ENCODE measurements at regions not wholly inside any gene's neighbourhood (a gene's known extent, or its start where the extent isn't known, plus 50 kb on each side); places are given as distances from the start of the nearest gene placed in this dataset.

DNA sequence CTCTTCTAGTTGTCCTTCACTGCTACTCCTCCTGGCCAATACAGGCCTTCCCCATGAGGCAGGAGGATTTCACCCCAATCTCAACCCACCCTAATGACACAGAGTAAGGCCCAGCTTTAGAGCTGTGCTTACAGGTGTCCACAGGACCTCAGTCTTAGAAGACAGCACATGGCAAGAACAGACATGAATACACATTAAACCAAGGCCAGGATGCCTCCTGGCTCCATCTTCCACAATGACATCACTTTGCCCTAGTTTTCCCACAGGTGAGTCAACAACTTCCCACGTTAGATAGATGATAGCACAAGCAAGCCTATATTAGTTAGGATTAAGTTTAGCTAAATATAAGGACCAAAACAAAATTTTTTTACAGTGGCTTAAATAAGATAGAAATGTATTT lies 63.8 kb upstream of the NOCT start:
- no peaks in the 10 kb centered on the region for H3K36me3 ChIP-seq (ENCODE audit: control insufficient read depth, insufficient read depth, low read length)
- peaks cover 6% of the 10 kb centered on the region; the same call in 1 of the 2 replicates for H3K4me1 ChIP-seq (ENCODE audit: control insufficient read depth, insufficient read depth, low read length)
- peaks cover 2% of the 10 kb centered on the region; the same call in 1 of the 2 replicates for H3K9me3 ChIP-seq (ENCODE audit: control insufficient read depth, insufficient read depth, low read depth, low read length)
- H3K27ac ChIP-seq (ENCODE audit: low read depth, low read length), result no peak overlapping the region
- no peak overlapping the region for H3K4me3 ChIP-seq (ENCODE audit: low read depth, low read length)
- H3K27me3 ChIP-seq (ENCODE audit: control insufficient read depth, insufficient read depth, low read length), result no peaks in the 10 kb centered on the region
- H3K9ac ChIP-seq (ENCODE audit: low read length), result no peak overlapping the region

DNA sequence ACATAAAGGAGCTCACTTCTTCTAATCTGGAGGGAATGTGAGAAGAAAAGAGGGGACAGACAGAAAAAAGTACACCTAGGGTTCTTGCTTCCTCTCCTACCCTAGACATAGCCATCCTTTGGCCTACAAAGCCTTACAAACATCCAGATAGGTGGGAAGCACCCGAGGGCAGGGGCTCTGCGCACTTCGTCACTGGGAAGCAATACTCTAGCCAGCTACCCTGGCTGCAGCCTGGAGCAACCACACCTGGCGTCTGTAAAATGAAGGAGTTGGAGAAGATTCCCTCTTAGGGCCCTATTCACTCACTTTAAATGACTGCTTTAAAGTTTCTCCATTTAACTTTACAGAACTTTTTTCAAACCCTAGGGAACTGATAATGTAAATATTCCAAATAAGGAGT lies 65.7 kb upstream of the NOCT start:
- Histone ChIP-seq H3K9ac (ENCODE audit: low read length) (no peak overlapping the region), H3K27me3 (ENCODE audit: control insufficient read depth, insufficient read depth, low read length) (no peaks in the 10 kb centered on the region), H3K36me3 (ENCODE audit: control insufficient read depth, insufficient read depth, low read length) (no peaks in the 10 kb centered on the region), H3K4me3 (ENCODE audit: low read depth, low read length) (no peak overlapping the region), H3K9me3 (ENCODE audit: control insufficient read depth, insufficient read depth, low read depth, low read length) (peaks cover 2% of the 10 kb centered on the region; the same call in 1 of the 2 replicates), H3K4me1 (ENCODE audit: control insufficient read depth, insufficient read depth, low read length) (peaks cover 6% of the 10 kb centered on the region; the same call in 1 of the 2 replicates), H3K27ac (ENCODE audit: low read depth, low read length) (no peak overlapping the region)

DNA sequence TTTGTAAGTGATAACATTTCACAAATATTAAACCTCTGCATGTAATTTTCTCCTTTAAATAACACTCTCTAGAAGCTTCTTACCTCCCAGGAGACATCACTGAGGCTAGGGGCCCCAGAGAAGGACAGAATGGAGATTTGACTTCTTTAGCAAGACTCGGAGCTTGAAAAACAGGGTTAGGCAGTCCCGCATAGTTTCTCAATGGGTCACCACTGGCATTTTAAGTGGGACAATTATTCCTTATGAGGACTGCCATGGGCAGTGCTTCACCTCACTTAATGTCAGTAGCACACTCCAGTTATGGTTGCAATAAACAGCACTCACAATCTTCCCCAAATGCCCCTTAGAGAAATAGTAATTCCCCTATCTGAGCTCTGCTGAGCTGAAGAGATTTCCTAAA lies 66.7 kb upstream of the NOCT start:
- Histone ChIP-seq H3K27me3 (ENCODE audit: control insufficient read depth, insufficient read depth, low read length) (no peaks in the 10 kb centered on the region), H3K36me3 (ENCODE audit: control insufficient read depth, insufficient read depth, low read length) (no peaks in the 10 kb centered on the region), H3K27ac (ENCODE audit: low read depth, low read length) (no peak overlapping the region), H3K9me3 (ENCODE audit: control insufficient read depth, insufficient read depth, low read depth, low read length) (peaks cover 2% of the 10 kb centered on the region; the same call in 1 of the 2 replicates), H3K4me3 (ENCODE audit: low read depth, low read length) (no peak overlapping the region), H3K9ac (ENCODE audit: low read length) (no peak overlapping the region), H3K4me1 (ENCODE audit: control insufficient read depth, insufficient read depth, low read length) (peaks cover 6% of the 10 kb centered on the region; the same call in 1 of the 2 replicates)

DNA sequence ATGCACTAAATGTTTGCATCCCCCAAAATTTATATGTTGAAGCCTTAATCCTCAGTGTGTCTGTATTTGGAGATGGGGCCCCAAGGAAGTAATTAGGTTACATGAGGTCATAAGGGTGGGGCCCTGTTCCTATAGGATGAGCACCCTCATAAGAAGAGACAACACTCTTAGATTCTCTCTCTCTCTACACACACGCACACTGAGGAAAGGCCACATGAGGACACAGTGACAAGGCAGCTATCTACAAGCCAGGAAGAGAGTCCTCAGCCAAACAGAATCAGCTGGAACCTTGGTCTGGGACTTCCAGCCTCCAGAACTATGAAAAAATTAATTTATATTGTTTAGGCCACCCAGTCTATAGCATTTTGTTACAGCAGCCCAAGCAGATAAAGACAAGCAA lies 69.3 kb upstream of the NOCT start:
- Histone ChIP-seq H3K4me3 (ENCODE audit: low read depth, low read length) (no peak overlapping the region), H3K27me3 (ENCODE audit: control insufficient read depth, insufficient read depth, low read length) (no peaks in the 10 kb centered on the region), H3K9ac (ENCODE audit: low read length) (no peak overlapping the region)

DNA sequence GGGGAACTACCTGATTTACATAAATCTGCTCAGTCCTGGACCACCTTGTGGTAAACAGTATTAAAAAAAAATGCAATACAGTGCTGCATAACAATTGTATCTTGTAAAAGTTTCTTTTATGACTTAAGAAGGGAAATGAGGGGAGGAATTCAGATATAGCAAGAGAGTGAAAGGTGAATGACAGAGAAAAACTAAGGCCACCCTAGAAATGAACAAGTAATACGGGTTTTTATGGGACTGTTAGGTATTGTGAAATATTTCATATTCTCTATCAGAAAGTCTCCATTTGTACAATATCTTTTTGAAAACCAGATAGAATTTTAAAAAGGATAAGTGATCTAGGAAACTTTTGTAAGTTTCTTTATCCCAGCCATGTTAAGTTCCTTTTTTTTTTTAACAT lies 69.7 kb upstream of the NOCT start:
- H3K9ac ChIP-seq (ENCODE audit: low read length), result no peak overlapping the region
- H3K4me1 ChIP-seq (ENCODE audit: control insufficient read depth, insufficient read depth, low read length), result peaks cover 6% of the 10 kb centered on the region; the same call in 1 of the 2 replicates
- H3K4me3 ChIP-seq (ENCODE audit: low read depth, low read length), result no peak overlapping the region
- no peak overlapping the region for H3K27ac ChIP-seq (ENCODE audit: low read depth, low read length)
- no peaks in the 10 kb centered on the region for H3K27me3 ChIP-seq (ENCODE audit: control insufficient read depth, insufficient read depth, low read length)
- H3K9me3 ChIP-seq (ENCODE audit: control insufficient read depth, insufficient read depth, low read depth, low read length), result no peaks in the 10 kb centered on the region
- no peaks in the 10 kb centered on the region for H3K36me3 ChIP-seq (ENCODE audit: control insufficient read depth, insufficient read depth, low read length)

More for the DNA sequence above, 69.3 kb upstream of the NOCT start:
- no peaks in the 10 kb centered on the region for H3K36me3 ChIP-seq (ENCODE audit: control insufficient read depth, insufficient read depth, low read length)
- no peak overlapping the region for H3K27ac ChIP-seq (ENCODE audit: low read depth, low read length)
- peaks cover 2% of the 10 kb centered on the region; the same call in 1 of the 2 replicates for H3K9me3 ChIP-seq (ENCODE audit: control insufficient read depth, insufficient read depth, low read depth, low read length)
- peaks cover 6% of the 10 kb centered on the region; the same call in 1 of the 2 replicates for H3K4me1 ChIP-seq (ENCODE audit: control insufficient read depth, insufficient read depth, low read length)

DNA sequence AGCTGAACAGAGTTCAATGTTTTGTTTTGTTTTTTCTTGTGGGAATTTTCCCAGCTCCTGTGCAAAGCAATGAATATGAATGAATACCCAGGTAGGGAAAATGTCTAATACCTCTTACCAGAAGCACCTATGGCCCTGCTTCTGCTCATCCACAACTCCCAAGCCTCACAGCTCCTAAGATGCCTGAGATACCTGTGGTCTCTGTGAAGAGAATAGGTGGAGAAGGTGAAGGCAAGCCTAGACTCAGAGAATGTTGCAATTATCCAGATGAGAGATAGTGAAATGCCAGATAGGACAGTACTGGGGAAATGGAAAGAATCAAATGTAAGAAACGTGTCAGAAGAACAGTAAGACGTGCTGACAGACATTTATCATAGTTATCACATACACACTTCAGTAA lies 70.2 kb upstream of the NOCT start:
- Histone ChIP-seq H3K4me1 (ENCODE audit: control insufficient read depth, insufficient read depth, low read length) (peaks cover 6% of the 10 kb centered on the region; the same call in 1 of the 2 replicates), H3K27me3 (ENCODE audit: control insufficient read depth, insufficient read depth, low read length) (no peaks in the 10 kb centered on the region), H3K4me3 (ENCODE audit: low read depth, low read length) (no peak overlapping the region)

DNA sequence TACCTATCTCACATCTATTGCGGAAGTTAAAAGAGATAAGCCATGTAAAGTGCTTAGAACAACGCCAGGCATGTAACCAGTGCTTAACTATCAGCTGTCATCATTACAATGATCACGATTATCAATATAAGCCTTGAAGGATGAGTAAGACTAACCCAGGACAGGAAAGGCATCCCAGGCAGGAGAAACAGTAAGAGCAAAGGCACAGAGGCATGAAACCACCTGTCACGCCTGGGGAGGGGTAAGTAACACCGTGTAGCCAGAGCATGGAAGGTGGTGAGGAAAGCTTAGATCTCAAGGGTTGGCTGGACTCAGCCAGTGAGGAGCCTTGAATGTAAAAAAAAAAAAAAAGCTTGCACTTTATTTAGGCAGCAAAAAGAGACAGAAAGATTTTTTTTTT lies 71.7 kb upstream of the NOCT start:
- H3K4me1 ChIP-seq (ENCODE audit: control insufficient read depth, insufficient read depth, low read length), result peaks cover 8% of the 10 kb centered on the region; the same call in 1 of the 2 replicates
- no peaks in the 10 kb centered on the region for H3K9me3 ChIP-seq (ENCODE audit: control insufficient read depth, insufficient read depth, low read depth, low read length)

More for the DNA sequence above, 70.2 kb upstream of the NOCT start:
- Histone ChIP-seq H3K27ac (ENCODE audit: low read depth, low read length) (no peak overlapping the region), H3K36me3 (ENCODE audit: control insufficient read depth, insufficient read depth, low read length) (no peaks in the 10 kb centered on the region), H3K9ac (ENCODE audit: low read length) (no peak overlapping the region), H3K9me3 (ENCODE audit: control insufficient read depth, insufficient read depth, low read depth, low read length) (no peaks in the 10 kb centered on the region)

DNA sequence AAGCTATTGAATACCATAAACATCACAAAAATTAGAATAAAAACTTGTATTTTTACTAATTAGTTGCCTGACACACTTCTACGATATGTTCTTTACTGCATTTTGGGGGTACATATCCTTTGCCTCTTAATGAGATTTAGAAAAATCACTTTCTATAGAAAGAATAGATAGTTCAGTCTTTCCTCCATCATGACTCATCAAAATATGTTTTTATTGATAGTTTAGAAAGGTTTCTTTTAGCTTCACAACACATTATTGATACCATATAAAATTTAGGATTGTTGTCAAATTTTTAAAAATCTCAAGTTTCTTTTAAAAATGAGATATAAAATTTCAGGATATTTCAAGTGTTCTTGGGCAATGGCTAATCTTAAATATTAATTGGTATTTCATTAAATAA lies 74.5 kb upstream of the NOCT start:
- H3K9ac ChIP-seq (ENCODE audit: low read length), result no peak overlapping the region
- no peaks in the 10 kb centered on the region for H3K27me3 ChIP-seq (ENCODE audit: control insufficient read depth, insufficient read depth, low read length)
- H3K4me3 ChIP-seq (ENCODE audit: low read depth, low read length), result no peak overlapping the region
- H3K4me1 ChIP-seq (ENCODE audit: control insufficient read depth, insufficient read depth, low read length), result peaks cover 31% of the 10 kb centered on the region
- no peak overlapping the region for H3K27ac ChIP-seq (ENCODE audit: low read depth, low read length)
- H3K9me3 ChIP-seq (ENCODE audit: control insufficient read depth, insufficient read depth, low read depth, low read length), result no peaks in the 10 kb centered on the region
- H3K36me3 ChIP-seq (ENCODE audit: control insufficient read depth, insufficient read depth, low read length), result no peaks in the 10 kb centered on the region

More for the DNA sequence above, 71.7 kb upstream of the NOCT start:
- Histone ChIP-seq H3K27ac (ENCODE audit: low read depth, low read length) (no peak overlapping the region), H3K36me3 (ENCODE audit: control insufficient read depth, insufficient read depth, low read length) (no peaks in the 10 kb centered on the region), H3K27me3 (ENCODE audit: control insufficient read depth, insufficient read depth, low read length) (no peaks in the 10 kb centered on the region), H3K4me3 (ENCODE audit: low read depth, low read length) (no peak overlapping the region), H3K9ac (ENCODE audit: low read length) (no peak overlapping the region)

DNA sequence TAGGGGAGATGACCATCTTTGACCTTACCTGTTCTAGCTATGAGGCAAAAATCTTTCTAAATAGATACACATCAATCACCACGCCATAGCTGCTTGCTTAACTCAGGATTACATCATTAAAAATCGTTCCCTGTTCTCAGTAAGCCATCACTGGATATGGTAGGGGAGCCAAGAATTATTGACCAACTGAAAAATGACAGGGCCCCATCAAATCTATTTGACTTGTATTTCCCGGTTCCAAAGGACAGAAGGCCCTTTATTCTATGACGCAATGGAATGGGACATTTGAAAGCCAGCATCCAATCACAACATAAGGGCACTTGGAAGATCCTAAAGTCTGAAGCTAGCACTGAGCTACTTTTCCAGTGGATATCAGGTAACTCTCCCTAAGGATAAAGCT lies 75.6 kb upstream of the NOCT start:
- Histone ChIP-seq H3K27ac (ENCODE audit: low read depth, low read length) (no peak overlapping the region), H3K9ac (ENCODE audit: low read length) (no peak overlapping the region), H3K36me3 (ENCODE audit: control insufficient read depth, insufficient read depth, low read length) (no peaks in the 10 kb centered on the region), H3K27me3 (ENCODE audit: control insufficient read depth, insufficient read depth, low read length) (no peaks in the 10 kb centered on the region), H3K4me3 (ENCODE audit: low read depth, low read length) (no peak overlapping the region), H3K4me1 (ENCODE audit: control insufficient read depth, insufficient read depth, low read length) (peaks cover 37% of the 10 kb centered on the region), H3K9me3 (ENCODE audit: control insufficient read depth, insufficient read depth, low read depth, low read length) (no peaks in the 10 kb centered on the region)

DNA sequence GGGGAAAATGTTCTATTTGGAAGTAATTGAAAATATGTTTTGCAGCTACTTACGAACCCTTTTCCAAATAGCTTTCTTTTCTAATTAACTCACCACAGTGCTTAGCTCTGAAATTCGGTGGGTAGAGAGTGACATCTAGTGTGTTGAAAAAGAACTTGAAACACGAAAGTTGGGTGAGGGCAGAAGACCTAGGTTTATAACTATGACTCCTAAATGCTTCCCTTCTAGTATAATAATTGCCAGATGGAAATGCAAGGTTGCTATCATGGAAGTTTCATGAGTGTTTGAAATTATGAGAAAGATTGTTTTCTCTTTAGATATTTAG lies 77.3 kb upstream of the NOCT start:
- Histone ChIP-seq H3K27me3 (ENCODE audit: control insufficient read depth, insufficient read depth, low read length) (no peaks in the 10 kb centered on the region), H3K27ac (ENCODE audit: low read depth, low read length) (no peak overlapping the region), H3K36me3 (ENCODE audit: control insufficient read depth, insufficient read depth, low read length) (no peaks in the 10 kb centered on the region), H3K4me1 (ENCODE audit: control insufficient read depth, insufficient read depth, low read length) (peaks cover 38% of the 10 kb centered on the region), H3K9ac (ENCODE audit: low read length) (no peak overlapping the region), H3K4me3 (ENCODE audit: low read depth, low read length) (no peak overlapping the region), H3K9me3 (ENCODE audit: control insufficient read depth, insufficient read depth, low read depth, low read length) (no peaks in the 10 kb centered on the region)

DNA sequence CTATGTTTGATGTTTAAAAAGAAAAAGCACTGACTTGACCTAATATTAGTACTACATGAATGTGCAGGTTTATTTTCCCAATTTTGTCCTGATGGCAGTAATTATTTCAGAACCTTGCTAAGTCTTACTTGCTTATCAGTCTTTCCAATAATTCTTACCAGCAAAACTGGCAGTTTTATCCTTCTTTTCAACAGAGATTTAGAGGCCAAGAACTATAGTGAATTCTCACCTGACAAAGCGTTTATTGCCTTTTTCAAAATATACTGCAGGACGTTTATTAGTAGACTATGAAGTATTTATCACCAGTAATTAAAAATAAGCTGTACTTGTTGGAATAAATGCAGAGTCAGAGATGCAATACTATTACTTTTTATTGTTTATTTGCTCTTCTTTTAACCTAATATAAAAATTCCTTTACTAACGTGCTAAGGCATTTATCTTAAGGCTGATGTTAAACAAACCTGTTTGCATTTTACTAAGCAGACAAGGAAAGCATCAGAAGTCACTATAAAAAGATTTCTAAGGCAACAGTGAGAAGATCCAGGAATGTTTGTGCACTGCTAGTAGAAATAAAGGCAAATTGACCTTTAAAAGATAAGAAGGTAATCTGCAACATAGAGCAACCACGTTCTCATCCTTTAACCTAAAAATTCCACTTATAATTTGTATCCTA lies 80.3 kb upstream of the NOCT start:
- H3K9me3 ChIP-seq (ENCODE audit: control insufficient read depth, insufficient read depth, low read depth, low read length), result no peaks in the 10 kb centered on the region
- H3K9ac ChIP-seq (ENCODE audit: low read length), result no peak overlapping the region
- peaks cover 38% of the 10 kb centered on the region for H3K4me1 ChIP-seq (ENCODE audit: control insufficient read depth, insufficient read depth, low read length)

More for the DNA sequence above, 80.3 kb upstream of the NOCT start:
- Histone ChIP-seq H3K36me3 (ENCODE audit: control insufficient read depth, insufficient read depth, low read length) (no peaks in the 10 kb centered on the region), H3K27me3 (ENCODE audit: control insufficient read depth, insufficient read depth, low read length) (no peaks in the 10 kb centered on the region), H3K4me3 (ENCODE audit: low read depth, low read length) (no peak overlapping the region), H3K27ac (ENCODE audit: low read depth, low read length) (no peak overlapping the region)

All from HUES6 (cell line).